GM18505 (cell line): ENCODE measurements at regions not wholly inside any gene's neighbourhood (a gene's known extent, or its start where the extent isn't known, plus 50 kb on each side); places are given as distances from the start of the nearest gene placed in this dataset.

Experiments used
- ATAC-seq: cut with Tn5 transposase; IDR thresholded peaks from one replicate; pipeline ENCODE4 v1.9.1; 2021; ENCODE audit not compliant: unreplicated experiment
- POLR2A ChIP-seq: IDR thresholded peaks from 4 replicates; pipeline ENCODE4 v1.6.1; 2011; ENCODE audit warnings: borderline replicate concordance; ENCODE audit not compliant: insufficient read depth, insufficient read length; ENCODE audit errors: extremely low read depth

DNA sequence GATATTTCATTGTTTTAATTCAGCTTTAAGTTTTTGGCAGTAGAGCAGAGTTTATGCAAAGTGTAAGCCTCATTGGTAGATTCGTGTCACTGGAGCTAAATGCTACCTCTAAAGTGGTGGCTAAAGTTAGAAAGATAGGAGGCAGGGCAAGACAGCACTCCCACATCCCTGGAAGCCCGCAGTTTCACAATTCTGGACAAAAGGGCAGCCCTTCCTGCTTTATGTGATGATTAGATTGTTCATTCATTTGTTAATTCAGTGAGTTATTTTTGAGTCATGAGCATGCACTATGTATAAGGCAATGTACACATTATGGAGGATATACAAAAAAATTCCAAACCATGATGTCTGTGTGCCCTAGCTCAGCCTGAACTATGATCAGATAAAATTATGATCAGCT is 52.1 kb upstream of the EIF3M start:
- no peak for TF ChIP-seq POLR2A
- no peak for ATAC-seq

DNA sequence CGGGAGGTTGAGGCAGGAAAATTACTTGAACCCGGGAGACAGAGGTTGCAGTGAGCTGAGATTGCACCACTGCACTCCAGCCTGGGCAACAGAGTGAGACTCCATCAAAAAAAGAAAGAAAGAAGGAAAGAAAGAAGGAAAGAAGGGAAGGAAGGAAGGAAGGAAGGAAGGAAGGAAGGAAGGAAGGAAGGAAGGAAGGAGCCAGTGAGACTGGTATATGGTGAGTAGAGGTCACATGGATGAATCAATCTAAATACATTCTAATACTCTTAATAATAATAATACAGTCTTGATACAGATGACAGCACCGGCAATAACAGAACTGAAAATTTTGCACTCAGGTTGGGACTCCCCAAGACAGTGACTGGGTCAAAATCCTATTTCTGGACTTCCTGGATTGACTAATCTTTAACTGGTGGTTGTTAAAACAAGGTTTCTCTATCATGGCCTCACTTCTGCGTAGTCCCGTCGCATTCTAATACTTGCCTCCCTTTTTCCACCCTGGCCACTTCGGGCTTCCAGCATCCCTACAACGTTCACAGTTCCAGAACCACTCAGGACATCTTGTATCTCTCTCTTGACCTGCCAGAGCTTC is 53.5 kb upstream of the EIF3M start:
- ATAC-seq: peak; percentile 99
- no peak for TF ChIP-seq POLR2A

GRCh38 chr11:32527261-32528175 is 56.1 kb upstream of the EIF3M start:
- ATAC-seq: no peak
- TF ChIP-seq POLR2A: no peak

DNA sequence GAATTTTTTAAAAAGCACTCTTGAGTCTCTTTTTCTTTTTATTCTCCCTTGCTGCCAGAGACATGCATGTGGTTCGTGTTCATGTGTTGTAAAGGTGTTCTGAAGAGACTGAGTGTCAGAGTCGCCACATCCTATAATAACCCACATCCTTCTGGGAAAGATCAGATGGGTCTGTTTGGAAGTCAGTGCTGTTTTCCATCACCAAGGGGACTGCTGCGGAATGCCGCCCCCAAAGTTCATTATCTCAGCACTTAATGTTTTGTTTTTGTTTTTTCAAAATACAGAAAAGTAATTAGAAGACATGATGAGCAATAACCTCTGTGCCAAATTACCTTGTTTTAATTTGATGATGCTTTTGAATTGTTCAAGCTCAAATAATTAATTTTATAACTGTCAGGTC is 56.9 kb upstream of the EIF3M start:
- ATAC-seq: no peak
- TF ChIP-seq POLR2A: no peak

GRCh38 chr11:32511926-32512325 is 71.7 kb upstream of the EIF3M start:
- TF ChIP-seq POLR2A: no peak
- no peak for ATAC-seq

GRCh38 chr11:32510039-32510438 is 73.6 kb upstream of the EIF3M start:
- no peak for TF ChIP-seq POLR2A
- no peak for ATAC-seq

DNA sequence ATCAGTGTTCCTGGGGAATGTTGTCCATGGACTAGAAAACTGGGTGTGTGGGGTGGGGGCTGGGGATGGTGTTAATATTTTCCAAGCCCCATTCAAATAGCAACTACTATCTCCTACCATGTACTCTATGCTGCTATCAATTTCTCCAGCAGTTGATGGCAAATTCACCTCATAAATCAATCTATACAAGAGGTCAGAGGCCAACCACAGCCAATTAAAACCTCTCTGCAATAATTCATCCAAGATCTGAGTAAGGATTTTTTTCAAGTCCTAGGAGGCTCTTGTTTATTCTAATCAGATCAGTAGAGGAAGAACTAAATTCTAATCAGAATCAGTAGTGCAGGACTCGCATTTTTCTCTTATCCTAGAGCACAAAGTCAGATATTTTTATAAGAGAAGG is 73.4 kb upstream of the WT1 start:
- TF ChIP-seq POLR2A: no peak
- no peak for ATAC-seq

GRCh38 chr11:32500001-32500400 is 64.7 kb upstream of the WT1 start:
- no peak for ATAC-seq
- TF ChIP-seq POLR2A: no peak

DNA sequence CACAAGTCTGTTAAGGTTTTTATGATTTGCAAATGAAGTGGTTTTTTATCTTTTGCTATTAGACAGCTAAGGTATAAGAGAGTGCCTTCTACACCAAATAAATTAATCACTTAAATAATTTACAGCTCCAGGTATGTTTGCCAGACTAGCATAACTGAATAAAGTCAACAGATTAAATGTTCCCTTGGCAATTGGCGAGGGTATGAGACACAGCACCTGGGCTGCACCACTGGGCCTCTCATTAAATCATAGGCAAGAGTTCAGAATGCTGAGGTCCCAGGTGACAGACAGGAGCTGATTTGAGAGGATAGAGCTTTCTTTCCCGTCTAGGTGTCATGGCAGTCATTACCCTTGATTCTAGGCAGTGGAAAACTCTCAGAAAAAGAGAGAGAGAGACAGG is 62.6 kb upstream of the WT1 start:
- ATAC-seq: no peak
- no peak for TF ChIP-seq POLR2A

GRCh38 chr11:32494629-32495028 is 59.3 kb upstream of the WT1 start:
- TF ChIP-seq POLR2A: no peak

GRCh38 chr11:32489464-32489863 is 54.1 kb upstream of the WT1 start:
- no peak for TF ChIP-seq POLR2A

More at GRCh38 chr11:32494629-32495028, 59.3 kb upstream of the WT1 start:
- ATAC-seq: no peak

DNA sequence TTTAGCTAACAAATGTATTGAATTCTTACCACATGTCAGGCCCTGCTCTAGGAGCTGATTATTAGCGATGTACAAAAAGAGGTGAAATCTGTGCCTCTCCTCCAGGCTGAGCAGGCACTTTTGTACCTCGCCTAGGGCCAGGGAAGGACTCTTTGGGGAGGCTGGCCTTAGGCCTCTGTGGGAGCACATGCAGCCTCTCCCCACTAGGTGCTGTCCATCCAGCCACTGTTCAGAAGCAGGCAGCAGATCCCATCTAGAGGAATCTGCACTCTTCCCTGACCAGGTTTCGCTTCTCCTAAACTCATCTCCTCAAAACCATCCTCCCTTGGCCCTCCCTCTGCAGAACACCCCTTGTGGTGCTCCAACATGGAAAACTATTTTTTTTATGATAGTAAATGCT is 51.9 kb upstream of the WT1 start:
- no peak for ATAC-seq

More at GRCh38 chr11:32489464-32489863, 54.1 kb upstream of the WT1 start:
- no peak for ATAC-seq

DNA sequence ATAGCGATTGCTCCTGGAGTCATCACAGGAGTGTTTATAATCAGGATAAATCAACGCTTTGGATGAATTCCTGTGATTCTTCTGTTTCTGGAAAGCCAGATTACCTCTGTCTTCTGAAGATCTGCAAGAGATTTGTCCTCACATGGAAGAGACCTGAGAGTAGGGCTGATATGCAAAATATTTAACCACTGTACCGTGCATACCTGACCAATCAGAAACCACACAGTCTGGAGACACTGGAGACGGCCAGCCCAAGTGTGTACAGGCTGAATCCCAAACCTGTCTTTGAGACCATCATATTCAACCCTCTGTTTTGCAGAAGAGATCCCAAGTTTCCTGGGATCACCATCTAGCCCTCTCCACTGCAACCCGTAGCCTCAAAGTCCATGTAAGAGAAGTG is 50.4 kb upstream of the WT1 start:
- no peak for ATAC-seq
- no peak for TF ChIP-seq POLR2A

More for the DNA sequence above, 51.9 kb upstream of the WT1 start:
- TF ChIP-seq POLR2A: no peak
